ENCODE measurements at regions not wholly inside any gene's neighbourhood (a gene's known extent, or its start where the extent isn't known, plus 50 kb on each side); places are given as distances from the start of the nearest gene placed in this dataset.
A peak's percentile ranks its signal among the peaks of the same experiment; 100 is the strongest.

DNA sequence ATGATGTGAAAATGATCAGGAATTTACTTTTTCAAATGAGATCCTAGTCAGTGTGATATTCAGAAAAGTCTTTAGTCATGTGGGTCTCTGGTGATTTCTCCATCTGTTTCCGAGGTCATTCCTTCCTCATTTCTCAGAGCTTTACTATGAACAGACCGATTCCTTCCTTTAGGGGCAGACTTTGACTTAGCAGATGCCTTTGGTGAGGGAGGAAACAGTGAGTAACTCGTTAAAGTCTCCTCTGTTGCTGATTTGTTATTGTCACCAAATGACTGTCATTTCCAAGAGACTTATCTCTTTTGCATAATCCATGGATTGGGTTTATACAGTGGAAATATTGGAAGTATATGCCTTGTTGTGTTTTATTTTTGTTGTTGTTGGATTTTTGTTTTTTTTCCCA, 76.2 kb upstream of the CD99 start:
- Histone ChIP-seq H3K9me2 (replicated peaks; ENCODE audit: control insufficient read depth, low read length) (no peaks in the 10 kb centered on the region), H3K79me2 (ENCODE audit: control insufficient read depth, low read length) (peaks cover 19% of the 10 kb centered on the region), H3K36me3 (ENCODE audit: control insufficient read depth, low read length) (peaks cover 74% of the 10 kb centered on the region), H3K4me3 (ENCODE audit: low read length) (no peak overlapping the region), H3F3A (ENCODE audit: control insufficient read depth, insufficient read depth) (no peaks in the 10 kb centered on the region), H4K20me1 (ENCODE audit: control insufficient read depth, insufficient read depth, low read depth, low read length) (no peaks in the 10 kb centered on the region; the same call in 1 of the 2 replicates), H3K4me2 (ENCODE audit: low read length) (no peak overlapping the region), H3K27ac (ENCODE audit: low read depth, low read length) (no peak overlapping the region), H3K4me1 (ENCODE audit: control insufficient read depth, low read length) (peaks cover 20% of the 10 kb centered on the region), H3K9me3 (ENCODE audit: control insufficient read depth, insufficient read depth, low read length) (no peaks in the 10 kb centered on the region), H3K27me3 (ENCODE audit: control insufficient read depth, low read length) (no peaks in the 10 kb centered on the region)
- no peak for TF ChIP-seq EZH2phosphoT487 (IDR thresholded peaks at IDR 0.05; ENCODE audit: borderline replicate concordance, low read length)
- no peak for TF ChIP-seq CTCF (IDR thresholded peaks at IDR 0.05; ENCODE audit: low read depth, low read length, poor library complexity, severe bottlenecking)

DNA sequence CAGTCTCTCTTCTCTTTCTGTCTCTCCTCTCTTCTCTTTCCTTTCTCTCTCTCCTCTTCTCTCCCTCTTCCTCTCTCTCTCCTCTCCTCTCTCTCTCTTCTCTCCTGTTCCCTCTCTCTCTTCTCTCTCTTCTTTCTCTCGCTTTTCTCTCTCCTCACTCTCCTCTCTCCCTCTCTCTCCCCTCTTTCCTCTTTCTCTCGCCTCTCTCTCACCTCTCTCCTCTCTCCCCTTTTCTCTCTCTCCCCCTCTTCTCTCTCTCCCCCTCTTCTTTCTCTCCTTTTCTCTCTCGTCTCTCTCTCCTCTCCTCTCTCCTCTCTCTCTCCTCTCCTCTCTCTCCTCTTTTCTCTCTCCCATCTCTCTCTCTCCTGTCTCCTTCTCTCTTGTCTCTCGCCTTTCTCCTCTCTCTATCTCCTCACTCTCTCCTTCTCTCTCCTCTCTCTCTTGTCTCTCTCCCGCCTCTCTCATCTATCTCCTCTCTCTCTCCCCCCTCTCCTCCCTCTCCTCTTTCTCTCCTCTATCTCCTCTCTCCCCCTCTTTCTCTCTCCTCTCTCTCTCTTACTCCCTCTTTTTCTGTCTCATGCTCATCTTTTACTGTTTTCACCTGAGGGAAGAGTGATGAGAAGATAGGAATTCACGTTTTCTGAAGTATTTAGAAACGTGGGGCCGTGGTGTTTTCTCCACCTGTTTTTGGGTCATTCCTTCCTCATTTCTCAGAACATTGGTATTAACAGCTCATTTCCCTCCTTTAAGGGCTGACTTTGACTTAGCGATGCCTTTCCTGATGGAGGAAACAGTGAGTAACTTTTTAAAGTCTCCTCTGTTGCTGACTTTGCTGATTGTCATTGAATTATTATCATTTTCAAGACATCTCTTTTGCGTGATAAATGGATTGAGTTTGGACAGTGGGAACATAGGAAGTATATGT, 80.6 kb upstream of the CD99 start:
- peak overlapping the region; percentile 90 for H3K4me3 ChIP-seq (ENCODE audit: low read length)
- no peaks in the 10 kb centered on the region for H3K27me3 ChIP-seq (ENCODE audit: control insufficient read depth, low read length)
- peaks cover 4% of the 10 kb centered on the region; the same call in 1 of the 2 replicates for H4K20me1 ChIP-seq (ENCODE audit: control insufficient read depth, insufficient read depth, low read depth, low read length)
- peaks cover 47% of the 10 kb centered on the region for H3K79me2 ChIP-seq (ENCODE audit: control insufficient read depth, low read length)
- H3K36me3 ChIP-seq (ENCODE audit: control insufficient read depth, low read length), result peaks cover 42% of the 10 kb centered on the region
- TF ChIP-seq EZH2phosphoT487 (IDR thresholded peaks at IDR 0.05; ENCODE audit: borderline replicate concordance, low read length) (no peak), CTCF (IDR thresholded peaks at IDR 0.05; ENCODE audit: low read depth, low read length, poor library complexity, severe bottlenecking) (no peak)
- no peaks in the 10 kb centered on the region for H3K9me3 ChIP-seq (ENCODE audit: control insufficient read depth, insufficient read depth, low read length)
- peak overlapping the region; percentile 90 for H3K4me2 ChIP-seq (ENCODE audit: low read length)
- no peaks in the 10 kb centered on the region for H3K9me2 ChIP-seq (replicated peaks; ENCODE audit: control insufficient read depth, low read length)
- H3K4me1 ChIP-seq (ENCODE audit: control insufficient read depth, low read length), result peaks cover 27% of the 10 kb centered on the region
- no peaks in the 10 kb centered on the region for H3F3A ChIP-seq (ENCODE audit: control insufficient read depth, insufficient read depth)
- H3K27ac ChIP-seq (ENCODE audit: low read depth, low read length), result no peak overlapping the region

DNA sequence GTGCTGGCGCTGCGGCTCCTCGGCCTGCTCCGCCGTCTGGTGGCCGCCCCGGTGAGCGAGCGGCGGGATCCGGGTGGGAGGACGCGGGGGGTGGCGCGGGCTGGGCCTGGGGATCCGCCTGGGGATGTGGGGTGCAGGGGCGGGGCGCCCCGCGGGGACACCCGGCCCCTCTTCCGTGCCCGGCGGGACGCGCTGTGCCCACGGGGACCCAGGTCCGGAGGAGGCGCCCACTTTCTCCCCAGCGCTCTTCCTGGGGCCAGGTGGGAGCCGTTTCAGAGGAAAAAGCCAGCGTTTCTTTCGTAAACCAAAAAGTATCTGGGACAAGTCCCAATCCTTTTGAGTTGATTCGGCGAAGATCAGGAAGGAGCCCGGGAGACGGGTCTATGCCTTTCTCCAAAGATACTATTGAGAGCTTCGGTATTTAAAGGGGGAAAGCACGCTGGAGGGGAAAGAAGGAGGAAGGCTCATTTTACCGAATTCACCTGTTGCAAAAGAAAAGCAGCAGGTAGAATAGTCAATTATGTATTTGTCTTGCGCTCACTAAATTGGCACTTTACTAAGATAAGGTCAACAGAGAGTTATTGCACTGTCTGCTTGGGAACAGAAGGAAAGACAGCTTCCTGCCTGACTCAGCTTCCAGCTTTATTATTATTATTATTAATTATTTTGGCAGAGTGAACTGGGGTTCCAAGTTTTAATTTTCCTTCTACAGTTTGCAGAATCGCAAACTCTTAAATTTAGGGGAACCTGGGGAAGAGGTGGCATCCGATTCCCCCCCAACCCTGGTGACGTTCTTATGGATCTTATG, 81.5 kb upstream of the CD99 start:
- TF ChIP-seq EZH2phosphoT487 (IDR thresholded peaks at IDR 0.05; ENCODE audit: borderline replicate concordance, low read length), result no peak
- Histone ChIP-seq H3K27me3 (ENCODE audit: control insufficient read depth, low read length) (no peaks in the 10 kb centered on the region), H3K9me3 (ENCODE audit: control insufficient read depth, insufficient read depth, low read length) (no peaks in the 10 kb centered on the region), H3K79me2 (ENCODE audit: control insufficient read depth, low read length) (peaks cover 47% of the 10 kb centered on the region), H3K27ac (ENCODE audit: low read depth, low read length) (peak overlapping the region; percentile 63), H4K20me1 (ENCODE audit: control insufficient read depth, insufficient read depth, low read depth, low read length) (peaks cover 4% of the 10 kb centered on the region; the same call in 1 of the 2 replicates), H3K4me2 (ENCODE audit: low read length) (peak overlapping the region; percentile 90), H3K4me3 (ENCODE audit: low read length) (peak overlapping the region; percentile 90), H3K36me3 (ENCODE audit: control insufficient read depth, low read length) (peaks cover 33% of the 10 kb centered on the region), H3K4me1 (ENCODE audit: control insufficient read depth, low read length) (peaks cover 24% of the 10 kb centered on the region), H3K9me2 (replicated peaks; ENCODE audit: control insufficient read depth, low read length) (no peaks in the 10 kb centered on the region), H3F3A (ENCODE audit: control insufficient read depth, insufficient read depth) (no peaks in the 10 kb centered on the region)

Measured in DOHH2 (cell line).